ENCODE measurements at regions not wholly inside any gene's neighbourhood (a gene's known extent, or its start where the extent isn't known, plus 50 kb on each side); places are given as distances from the start of the nearest gene placed in this dataset.

- no peak for TF ChIP-seq ELK1 (IDR thresholded peaks at IDR 0.05; ENCODE audit: low read depth, low read length)
Measured at GRCh38 chr17:77070888-77071279, 69.9 kb upstream of the SEC14L1 start (continued).

- ATAC-seq (no peak), FAIRE-seq (no peak), DNase-seq (ENCODE audit: low read depth in 1 of 2, low spot score in 1 of 2) (no peak)
- Histone ChIP-seq H3K4me3 (no peak overlapping the region), H3K4me2 (no peak overlapping the region), H3K27ac (no peak overlapping the region), H3K4me1 (no peaks in the 10 kb centered on the region), H3K9me3 (no peaks in the 10 kb centered on the region)
- ChIA-PET POLR2A (no interaction called here), CTCF (interaction anchor here (1.0 to 30.0 kb wide), 8 partner anchors 15 to 345 kb away, joined by 3 to 776 read pairs (median 8); partner anchors contain the start of gene MGAT5B)
- TF ChIP-seq FOSB (CRISPR knock-in tag; IDR thresholded peaks at IDR 0.05) (no peak), POLR2A (IDR thresholded peaks at IDR 0.05; ENCODE audit: low read length) (no peak), KDM5A (IDR thresholded peaks at IDR 0.05) (no peak), ELK1 (IDR thresholded peaks at IDR 0.05; ENCODE audit: low read depth, low read length) (no peak), MAZ (IDR thresholded peaks at IDR 0.05; ENCODE audit: borderline replicate concordance, low read depth, low read length) (no peak), ZNF302 (CRISPR knock-in tag; IDR thresholded peaks at IDR 0.05) (no peak), HMGXB4 (CRISPR knock-in tag; IDR thresholded peaks at IDR 0.05; ENCODE audit: borderline replicate concordance) (no peak), CBX8 (IDR thresholded peaks at IDR 0.05) (no peak), FOXS1 (CRISPR knock-in tag; IDR thresholded peaks at IDR 0.05) (no peak), HES2 (IDR thresholded peaks at IDR 0.05) (no peak), ZC3H11A (IDR thresholded peaks at IDR 0.05) (no peak), SMC3 (IDR thresholded peaks at IDR 0.05) (no peak), HDAC2 (IDR thresholded peaks at IDR 0.05) (no peak), RNF2 (IDR thresholded peaks at IDR 0.05; ENCODE audit: borderline replicate concordance, low read depth) (no peak), KDM1A (IDR thresholded peaks at IDR 0.05; ENCODE audit: low read depth) (no peak), NR3C1 (IDR thresholded peaks at IDR 0.05) (no peak), ZSCAN20 (CRISPR knock-in tag; IDR thresholded peaks at IDR 0.05) (no peak), PHF8 (IDR thresholded peaks at IDR 0.05; ENCODE audit: borderline replicate concordance, low read depth) (no peak), CHD2 (IDR thresholded peaks at IDR 0.05; ENCODE audit: low read length, partially characterized antibody) (no peak)
Measured at GRCh38 chr17:77071925-77072490, 68.8 kb upstream of the SEC14L1 start.

- ChIA-PET POLR2A (no interaction called here), CTCF (interaction anchor here (1.1 to 8.2 kb wide), 6 partner anchors 13 to 345 kb away, joined by 3 to 47 read pairs (median 8); partner anchors contain the start of gene MGAT5B)
- DNase-seq (ENCODE audit: low read depth in 1 of 2, low spot score in 1 of 2) = no peak
- Histone ChIP-seq H3K4me1 (no peaks in the 10 kb centered on the region), H3K9me3 (no peaks in the 10 kb centered on the region), H3K4me2 (no peak overlapping the region), H3K4me3 (no peak overlapping the region), H3K27ac (no peak overlapping the region)
- WGBS (ENCODE audit: missing lambda C conversion rate) = 44% methylated on average over 4 of the region's 4 CpGs
- no peak for ATAC-seq
- no peak for TF ChIP-seq MYC (IDR thresholded peaks at IDR 0.05; ENCODE audit: borderline replicate concordance, low read length)
- no peak for TF ChIP-seq ESRRA (IDR thresholded peaks at IDR 0.05; ENCODE audit: borderline replicate concordance, low read length)
- TF ChIP-seq NFE2L2 (conservative IDR thresholded peaks at IDR 0.05; ENCODE audit: low read length) = no peak
- TF ChIP-seq HOXB13 (CRISPR knock-in tag; IDR thresholded peaks at IDR 0.05; ENCODE audit: low read depth) = no peak
- no peak for FAIRE-seq
Measured at GRCh38 chr17:77072670-77073069, 68.1 kb upstream of the SEC14L1 start.

Data from A549 (cell line).